ENCODE measurements at regions not wholly inside any gene's neighbourhood (a gene's known extent, or its start where the extent isn't known, plus 50 kb on each side); places are given as distances from the start of the nearest gene placed in this dataset.
A peak's percentile ranks its signal among the peaks of the same experiment; 100 is the strongest.

DNA sequence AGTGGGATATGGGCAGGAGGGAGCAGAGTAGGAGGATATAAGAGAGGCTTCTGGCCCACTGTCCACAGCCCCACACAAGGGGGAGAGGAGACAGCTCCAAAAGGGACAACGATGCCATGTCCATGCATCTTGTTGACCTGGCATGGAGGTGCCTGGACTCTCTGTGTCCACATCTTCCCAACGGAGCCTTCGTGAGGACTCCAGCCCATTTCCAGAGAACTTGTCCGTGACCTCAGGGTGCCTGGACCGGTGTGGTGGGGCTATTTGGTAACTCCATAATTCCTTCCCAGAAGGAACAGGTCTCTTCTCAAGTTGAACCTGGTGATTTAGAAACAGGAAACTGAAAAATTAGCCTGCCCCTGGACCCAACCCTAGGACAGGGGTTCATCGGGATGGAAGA lies 133.9 kb downstream of the CYP26B1 start:
- no peak overlapping the region for H3K4me3 ChIP-seq
- H3K27ac ChIP-seq: no peak overlapping the region
- no peaks in the 10 kb centered on the region for H3K4me1 ChIP-seq (ENCODE audit: insufficient read depth)
- 97% methylated on average over 6 of the region's 6 CpGs for WGBS (ENCODE audit: low lambda C conversion rate, missing lambda C conversion rate)
- H4K20me1 ChIP-seq (ENCODE audit: insufficient read depth, poor library complexity, severe bottlenecking): no peaks in the 10 kb centered on the region
- H3K79me2 ChIP-seq: no peaks in the 10 kb centered on the region
- H2AFZ ChIP-seq: no peak overlapping the region
- H3K9me2 ChIP-seq (replicated peaks; ENCODE audit: insufficient read depth): no peaks in the 10 kb centered on the region
- TF ChIP-seq EZH2 (IDR thresholded peaks at IDR 0.05; ENCODE audit: borderline replicate concordance): no peak
- TF ChIP-seq, protein P1, sequence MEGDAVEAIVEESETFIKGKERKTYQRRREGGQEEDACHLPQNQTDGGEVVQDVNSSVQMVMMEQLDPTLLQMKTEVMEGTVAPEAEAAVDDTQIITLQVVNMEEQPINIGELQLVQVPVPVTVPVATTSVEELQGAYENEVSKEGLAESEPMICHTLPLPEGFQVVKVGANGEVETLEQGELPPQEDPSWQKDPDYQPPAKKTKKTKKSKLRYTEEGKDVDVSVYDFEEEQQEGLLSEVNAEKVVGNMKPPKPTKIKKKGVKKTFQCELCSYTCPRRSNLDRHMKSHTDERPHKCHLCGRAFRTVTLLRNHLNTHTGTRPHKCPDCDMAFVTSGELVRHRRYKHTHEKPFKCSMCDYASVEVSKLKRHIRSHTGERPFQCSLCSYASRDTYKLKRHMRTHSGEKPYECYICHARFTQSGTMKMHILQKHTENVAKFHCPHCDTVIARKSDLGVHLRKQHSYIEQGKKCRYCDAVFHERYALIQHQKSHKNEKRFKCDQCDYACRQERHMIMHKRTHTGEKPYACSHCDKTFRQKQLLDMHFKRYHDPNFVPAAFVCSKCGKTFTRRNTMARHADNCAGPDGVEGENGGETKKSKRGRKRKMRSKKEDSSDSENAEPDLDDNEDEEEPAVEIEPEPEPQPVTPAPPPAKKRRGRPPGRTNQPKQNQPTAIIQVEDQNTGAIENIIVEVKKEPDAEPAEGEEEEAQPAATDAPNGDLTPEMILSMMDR (IDR thresholded peaks at IDR 0.05; ENCODE audit: poor library complexity): no peak
- no peak for TF ChIP-seq EZH2phosphoT487 (IDR thresholded peaks at IDR 0.05; ENCODE audit: low read depth, severe bottlenecking, unreplicated experiment)
- H3K36me3 ChIP-seq (replicated peaks; ENCODE audit: insufficient read depth, low read depth): no peaks in the 10 kb centered on the region
- peaks cover 6% of the 10 kb centered on the region for H3K27me3 ChIP-seq
- H3K4me2 ChIP-seq: no peak overlapping the region
- DNase-seq (ENCODE audit: low spot score): no peak
- H3K9me3 ChIP-seq (ENCODE audit: low read depth): no peaks in the 10 kb centered on the region

DNA sequence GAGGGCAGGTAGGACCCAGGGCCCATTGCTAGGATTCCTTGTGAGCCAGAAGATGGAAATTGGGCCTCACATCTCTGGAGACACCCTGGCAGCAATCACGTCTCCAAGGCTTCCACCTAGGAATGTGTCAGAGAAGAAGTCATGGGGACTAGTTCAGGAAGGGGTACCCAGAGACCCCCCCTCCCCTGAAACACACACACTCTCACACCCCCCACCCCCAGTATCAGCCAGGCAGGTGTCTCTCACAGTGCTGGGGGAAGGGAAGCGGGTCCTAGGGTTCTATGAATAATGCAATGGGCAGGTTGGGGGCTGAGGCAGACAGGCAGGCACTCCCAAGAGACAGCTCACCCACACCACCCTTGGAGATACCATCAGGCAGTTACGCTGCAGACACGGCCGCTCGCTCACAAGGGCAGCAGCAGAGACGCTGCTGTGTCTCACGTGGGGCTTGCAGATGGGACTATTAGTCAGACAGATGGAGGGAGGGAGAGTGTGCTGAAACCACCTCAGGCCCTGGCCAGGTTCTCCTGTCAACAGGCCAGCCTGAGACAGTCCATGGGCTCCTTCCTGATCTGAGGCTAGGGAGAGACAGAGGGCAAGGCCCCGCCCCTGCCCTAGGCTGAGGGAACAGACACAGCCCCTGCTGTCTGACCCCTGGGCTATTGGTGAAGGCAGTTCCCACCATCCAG lies 134.6 kb downstream of the CYP26B1 start:
- no peaks in the 10 kb centered on the region for H3K9me2 ChIP-seq (replicated peaks; ENCODE audit: insufficient read depth)
- no peak overlapping the region for H2AFZ ChIP-seq
- H3K4me1 ChIP-seq (ENCODE audit: insufficient read depth): no peaks in the 10 kb centered on the region
- no peaks in the 10 kb centered on the region for H3K9me3 ChIP-seq (ENCODE audit: low read depth)
- TF ChIP-seq EZH2 (IDR thresholded peaks at IDR 0.05; ENCODE audit: borderline replicate concordance): no peak
- no peak overlapping the region for H3K27ac ChIP-seq
- H3K4me2 ChIP-seq: no peak overlapping the region
- no peaks in the 10 kb centered on the region for H3K36me3 ChIP-seq (replicated peaks; ENCODE audit: insufficient read depth, low read depth)
- no peaks in the 10 kb centered on the region for H4K20me1 ChIP-seq (ENCODE audit: insufficient read depth, poor library complexity, severe bottlenecking)
- H3K79me2 ChIP-seq: no peaks in the 10 kb centered on the region
- peak; percentile 40 for DNase-seq (ENCODE audit: low spot score)
- H3K27me3 ChIP-seq: peaks cover 6% of the 10 kb centered on the region
- H3K4me3 ChIP-seq: no peak overlapping the region
- WGBS (ENCODE audit: low lambda C conversion rate, missing lambda C conversion rate): 64% methylated on average over 9 of the region's 9 CpGs

DNA sequence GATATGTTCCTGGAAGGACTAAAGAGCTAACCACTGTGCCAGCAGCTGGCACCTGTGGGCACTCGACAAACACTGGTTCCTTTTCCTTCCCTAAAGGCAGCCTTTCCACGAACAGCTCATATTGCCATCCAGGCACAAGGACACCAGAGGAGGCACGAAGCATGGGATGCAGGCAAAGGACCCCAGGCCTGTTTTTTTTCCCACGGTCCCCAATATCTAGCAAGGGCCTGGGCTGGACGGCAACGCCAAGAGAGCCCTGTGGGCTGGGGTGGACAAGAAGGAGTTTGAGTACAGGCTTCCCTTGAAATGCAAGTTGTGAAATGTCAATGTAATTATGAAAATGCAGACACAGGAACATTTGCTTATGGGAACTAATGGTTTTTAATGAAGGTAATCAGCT lies 135.9 kb downstream of the CYP26B1 start:
- 81% methylated on average over 6 of the region's 6 CpGs for WGBS (ENCODE audit: low lambda C conversion rate, missing lambda C conversion rate)
- Histone ChIP-seq H3K4me3 (no peak overlapping the region), H4K20me1 (ENCODE audit: insufficient read depth, poor library complexity, severe bottlenecking) (no peaks in the 10 kb centered on the region), H2AFZ (no peak overlapping the region), H3K4me1 (ENCODE audit: insufficient read depth) (no peaks in the 10 kb centered on the region), H3K9me3 (ENCODE audit: low read depth) (no peaks in the 10 kb centered on the region), H3K27me3 (peaks cover 6% of the 10 kb centered on the region), H3K4me2 (no peak overlapping the region), H3K9me2 (replicated peaks; ENCODE audit: insufficient read depth) (no peaks in the 10 kb centered on the region), H3K36me3 (replicated peaks; ENCODE audit: insufficient read depth, low read depth) (no peaks in the 10 kb centered on the region), H3K79me2 (no peaks in the 10 kb centered on the region), H3K27ac (no peak overlapping the region)
- TF ChIP-seq, protein P1 (IDR thresholded peaks at IDR 0.05; ENCODE audit: poor library complexity): no peak
- TF ChIP-seq EZH2phosphoT487 (IDR thresholded peaks at IDR 0.05; ENCODE audit: low read depth, severe bottlenecking, unreplicated experiment): no peak
- no peak for DNase-seq (ENCODE audit: low spot score)

DNA sequence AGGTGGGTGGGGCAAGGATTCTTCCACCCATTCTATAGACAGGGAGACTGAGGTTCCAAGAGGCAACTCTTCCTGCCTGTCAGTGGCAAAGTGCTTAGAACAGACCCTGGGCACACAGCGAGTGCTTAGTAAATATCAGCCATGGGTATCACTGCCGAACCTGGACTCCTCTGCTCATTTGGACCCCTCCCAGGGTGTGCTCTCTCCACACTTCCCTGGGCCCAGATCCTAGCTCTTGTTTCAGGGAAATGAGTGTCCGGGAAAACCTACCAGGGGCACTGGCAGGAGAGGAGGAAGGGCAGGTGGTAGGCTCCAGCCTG lies 136.3 kb downstream of the CYP26B1 start:
- H4K20me1 ChIP-seq (ENCODE audit: insufficient read depth, poor library complexity, severe bottlenecking): no peaks in the 10 kb centered on the region
- H2AFZ ChIP-seq: no peak overlapping the region
- DNase-seq (ENCODE audit: low spot score): no peak
- no peak overlapping the region for H3K27ac ChIP-seq
- H3K27me3 ChIP-seq: peaks cover 6% of the 10 kb centered on the region
- H3K4me1 ChIP-seq (ENCODE audit: insufficient read depth): no peaks in the 10 kb centered on the region
- no peak overlapping the region for H3K4me2 ChIP-seq
- TF ChIP-seq EZH2 (IDR thresholded peaks at IDR 0.05; ENCODE audit: borderline replicate concordance) (no peak), EZH2phosphoT487 (IDR thresholded peaks at IDR 0.05; ENCODE audit: low read depth, severe bottlenecking, unreplicated experiment) (no peak)
- TF ChIP-seq, protein P1 (IDR thresholded peaks at IDR 0.05; ENCODE audit: poor library complexity): no peak
- H3K79me2 ChIP-seq: no peaks in the 10 kb centered on the region
- no peaks in the 10 kb centered on the region for H3K36me3 ChIP-seq (replicated peaks; ENCODE audit: insufficient read depth, low read depth)
- H3K4me3 ChIP-seq: no peak overlapping the region
- WGBS (ENCODE audit: low lambda C conversion rate, missing lambda C conversion rate): 91% methylated on average over 3 of the region's 3 CpGs
- H3K9me2 ChIP-seq (replicated peaks; ENCODE audit: insufficient read depth): no peaks in the 10 kb centered on the region
- H3K9me3 ChIP-seq (ENCODE audit: low read depth): no peaks in the 10 kb centered on the region

Measured in hepatocyte (in vitro differentiated cells).